ENCODE measurements at regions not wholly inside any gene's neighbourhood (a gene's known extent, or its start where the extent isn't known, plus 50 kb on each side); places are given as distances from the start of the nearest gene placed in this dataset.

DNA sequence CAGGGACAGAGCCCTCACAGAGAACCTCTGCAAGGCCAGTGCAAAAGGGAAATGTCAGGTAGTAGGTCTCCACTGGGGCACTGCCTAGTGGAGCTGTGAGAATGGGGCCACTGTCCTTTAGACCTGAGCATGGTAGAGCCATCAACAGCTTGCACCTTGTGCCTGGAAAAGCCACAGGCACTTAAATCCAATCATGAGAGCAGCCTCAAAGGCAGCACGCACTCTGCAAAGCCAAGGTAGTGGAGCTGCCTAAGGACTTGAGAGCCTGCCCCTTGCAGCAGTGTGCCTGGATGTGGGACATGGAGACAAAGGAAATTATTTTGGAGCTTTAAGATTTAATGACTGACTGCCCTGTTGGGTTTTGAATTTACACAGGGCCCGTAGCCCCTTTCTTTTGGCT lies 918.5 kb upstream of the POT1 start:
- no peak for DNase-seq (ENCODE audit: extremely low spot score)
- TF ChIP-seq ELF4 (IDR thresholded peaks at IDR 0.05) (no peak), SUZ12 (IDR thresholded peaks at IDR 0.05) (no peak), SP1 (IDR thresholded peaks at IDR 0.05) (no peak), FOXA1 (IDR thresholded peaks at IDR 0.05) (no peak), CTBP1 (IDR thresholded peaks at IDR 0.05; ENCODE audit: borderline replicate concordance) (no peak), ARNT (IDR thresholded peaks at IDR 0.05) (no peak), HDGF (IDR thresholded peaks at IDR 0.05; ENCODE audit: borderline replicate concordance) (no peak), NFRKB (IDR thresholded peaks at IDR 0.05) (no peak), ZNF384 (IDR thresholded peaks at IDR 0.05) (no peak), BHLHE40 (IDR thresholded peaks at IDR 0.05; ENCODE audit: borderline replicate concordance) (no peak), LEF1 (IDR thresholded peaks at IDR 0.05; ENCODE audit: borderline replicate concordance) (no peak), FOXM1 (IDR thresholded peaks at IDR 0.05; ENCODE audit: borderline replicate concordance) (no peak), FOXK2 (IDR thresholded peaks at IDR 0.05) (no peak)
- TF ChIP-seq, protein P1, sequence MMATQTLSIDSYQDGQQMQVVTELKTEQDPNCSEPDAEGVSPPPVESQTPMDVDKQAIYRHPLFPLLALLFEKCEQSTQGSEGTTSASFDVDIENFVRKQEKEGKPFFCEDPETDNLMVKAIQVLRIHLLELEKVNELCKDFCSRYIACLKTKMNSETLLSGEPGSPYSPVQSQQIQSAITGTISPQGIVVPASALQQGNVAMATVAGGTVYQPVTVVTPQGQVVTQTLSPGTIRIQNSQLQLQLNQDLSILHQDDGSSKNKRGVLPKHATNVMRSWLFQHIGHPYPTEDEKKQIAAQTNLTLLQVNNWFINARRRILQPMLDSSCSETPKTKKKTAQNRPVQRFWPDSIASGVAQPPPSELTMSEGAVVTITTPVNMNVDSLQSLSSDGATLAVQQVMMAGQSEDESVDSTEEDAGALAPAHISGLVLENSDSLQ (IDR thresholded peaks at IDR 0.05) = no peak
- CTCF ChIA-PET = no interaction called here
- POLR2A ChIA-PET = no interaction called here

DNA sequence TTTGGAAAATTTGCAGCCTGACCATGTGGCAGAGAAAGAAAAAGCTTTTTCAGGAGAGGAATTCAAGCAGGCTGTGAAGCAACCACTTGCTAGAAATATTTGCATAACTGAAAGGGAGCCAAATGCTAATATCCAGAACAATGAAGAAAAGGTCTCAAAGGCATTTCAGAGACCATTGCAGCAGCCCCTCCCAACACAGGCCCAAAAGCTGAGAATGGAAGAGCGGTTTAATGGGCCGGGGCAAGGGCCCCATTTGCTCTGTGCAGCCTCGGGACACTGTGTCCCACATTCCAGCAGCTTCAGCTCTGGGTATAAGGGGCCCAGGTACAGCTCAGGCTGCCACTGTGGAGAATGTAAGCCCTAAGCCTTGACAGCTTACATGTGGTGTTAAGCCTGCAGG lies 918.1 kb upstream of the POT1 start:
- TF ChIP-seq LEF1 (IDR thresholded peaks at IDR 0.05; ENCODE audit: borderline replicate concordance) (no peak), BHLHE40 (IDR thresholded peaks at IDR 0.05; ENCODE audit: borderline replicate concordance) (no peak), ELF4 (IDR thresholded peaks at IDR 0.05) (no peak), FOXA1 (IDR thresholded peaks at IDR 0.05) (no peak), HDGF (IDR thresholded peaks at IDR 0.05; ENCODE audit: borderline replicate concordance) (no peak), ZNF384 (IDR thresholded peaks at IDR 0.05) (no peak), SUZ12 (IDR thresholded peaks at IDR 0.05) (no peak), L3MBTL2 (conservative IDR thresholded peaks at IDR 0.05) (no peak), FOXM1 (IDR thresholded peaks at IDR 0.05; ENCODE audit: borderline replicate concordance) (no peak), NFRKB (IDR thresholded peaks at IDR 0.05) (no peak), FOXK2 (IDR thresholded peaks at IDR 0.05) (no peak), SP1 (IDR thresholded peaks at IDR 0.05) (no peak), ARNT (IDR thresholded peaks at IDR 0.05) (no peak), TARDBP (IDR thresholded peaks at IDR 0.05) (no peak), CTBP1 (IDR thresholded peaks at IDR 0.05; ENCODE audit: borderline replicate concordance) (no peak)
- TF ChIP-seq, protein P1 (IDR thresholded peaks at IDR 0.05) = no peak
- no peak for DNase-seq (ENCODE audit: extremely low spot score)
- CTCF ChIA-PET = no interaction called here
- POLR2A ChIA-PET = no interaction called here

DNA sequence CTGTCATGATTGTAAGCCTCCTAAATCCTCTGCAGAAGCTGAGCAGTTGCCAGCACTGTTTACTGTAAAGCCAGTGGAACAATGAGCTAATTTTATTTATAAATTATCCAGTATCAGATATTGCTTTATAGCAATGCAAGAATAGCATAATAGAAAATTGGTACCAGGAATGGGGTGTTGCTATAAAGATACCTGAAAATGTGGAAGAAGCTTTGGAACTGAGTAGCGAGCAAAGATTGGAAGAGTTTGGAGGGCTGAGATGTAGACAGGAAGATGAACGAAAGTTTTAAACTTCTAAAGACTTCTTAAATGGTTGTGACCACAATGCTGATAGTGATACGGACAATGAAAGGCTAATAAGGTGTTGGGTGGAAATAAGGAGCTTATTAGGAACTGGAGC lies 917.4 kb upstream of the POT1 start:
- ChIA-PET CTCF (no interaction called here), POLR2A (no interaction called here)
- TF ChIP-seq SUZ12 (IDR thresholded peaks at IDR 0.05) = no peak
- TF ChIP-seq FOXM1 (IDR thresholded peaks at IDR 0.05; ENCODE audit: borderline replicate concordance) = no peak
- no peak for TF ChIP-seq FOXA1 (IDR thresholded peaks at IDR 0.05)
- no peak for TF ChIP-seq ELF4 (IDR thresholded peaks at IDR 0.05)
- no peak for TF ChIP-seq NFRKB (IDR thresholded peaks at IDR 0.05)
- no peak for TF ChIP-seq TARDBP (IDR thresholded peaks at IDR 0.05)
- no peak for TF ChIP-seq FOXK2 (IDR thresholded peaks at IDR 0.05)
- TF ChIP-seq L3MBTL2 (conservative IDR thresholded peaks at IDR 0.05) = no peak
- no peak for TF ChIP-seq BHLHE40 (IDR thresholded peaks at IDR 0.05; ENCODE audit: borderline replicate concordance)
- no peak for TF ChIP-seq HDGF (IDR thresholded peaks at IDR 0.05; ENCODE audit: borderline replicate concordance)
- TF ChIP-seq ARNT (IDR thresholded peaks at IDR 0.05) = no peak
- TF ChIP-seq, protein P1 (IDR thresholded peaks at IDR 0.05) = no peak
- DNase-seq (ENCODE audit: extremely low spot score) = no peak

DNA sequence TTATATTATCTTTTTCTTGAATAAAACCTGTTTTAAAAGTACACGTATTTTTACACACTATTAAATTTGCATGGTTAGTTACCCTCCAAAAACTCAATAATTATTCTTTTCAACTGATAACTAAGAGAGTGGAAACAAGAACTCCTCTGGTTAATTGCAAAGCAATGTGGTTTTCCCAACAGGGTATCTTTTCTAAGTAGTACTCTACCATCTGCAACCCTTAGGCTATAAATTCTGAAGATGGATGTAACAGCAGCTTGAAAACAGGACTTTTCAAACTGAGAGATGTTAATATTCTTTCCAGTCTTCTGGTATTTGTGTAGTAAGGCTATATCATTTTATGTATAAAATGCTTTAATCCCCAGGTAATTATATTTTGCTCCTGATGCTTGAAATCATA lies 916.1 kb upstream of the POT1 start:
- no peak for DNase-seq (ENCODE audit: extremely low spot score)
- TF ChIP-seq SP1 (IDR thresholded peaks at IDR 0.05) = no peak
- TF ChIP-seq, protein P1 (IDR thresholded peaks at IDR 0.05) = no peak
- TF ChIP-seq NFRKB (IDR thresholded peaks at IDR 0.05) = no peak
- no peak for TF ChIP-seq BHLHE40 (IDR thresholded peaks at IDR 0.05; ENCODE audit: borderline replicate concordance)
- no peak for TF ChIP-seq FOXM1 (IDR thresholded peaks at IDR 0.05; ENCODE audit: borderline replicate concordance)
- TF ChIP-seq FOXA1 (IDR thresholded peaks at IDR 0.05) = no peak
- TF ChIP-seq L3MBTL2 (conservative IDR thresholded peaks at IDR 0.05) = no peak
- TF ChIP-seq ARNT (IDR thresholded peaks at IDR 0.05) = no peak
- TF ChIP-seq SUZ12 (IDR thresholded peaks at IDR 0.05) = no peak
- no peak for TF ChIP-seq ELF4 (IDR thresholded peaks at IDR 0.05)
- no peak for TF ChIP-seq TARDBP (IDR thresholded peaks at IDR 0.05)
- TF ChIP-seq LEF1 (IDR thresholded peaks at IDR 0.05; ENCODE audit: borderline replicate concordance) = no peak
- TF ChIP-seq FOXK2 (IDR thresholded peaks at IDR 0.05) = no peak
- TF ChIP-seq ZNF384 (IDR thresholded peaks at IDR 0.05) = no peak
- TF ChIP-seq HDGF (IDR thresholded peaks at IDR 0.05; ENCODE audit: borderline replicate concordance) = no peak
- TF ChIP-seq CTBP1 (IDR thresholded peaks at IDR 0.05; ENCODE audit: borderline replicate concordance) = no peak
- POLR2A ChIA-PET = no interaction called here
- CTCF ChIA-PET = no interaction called here

DNA sequence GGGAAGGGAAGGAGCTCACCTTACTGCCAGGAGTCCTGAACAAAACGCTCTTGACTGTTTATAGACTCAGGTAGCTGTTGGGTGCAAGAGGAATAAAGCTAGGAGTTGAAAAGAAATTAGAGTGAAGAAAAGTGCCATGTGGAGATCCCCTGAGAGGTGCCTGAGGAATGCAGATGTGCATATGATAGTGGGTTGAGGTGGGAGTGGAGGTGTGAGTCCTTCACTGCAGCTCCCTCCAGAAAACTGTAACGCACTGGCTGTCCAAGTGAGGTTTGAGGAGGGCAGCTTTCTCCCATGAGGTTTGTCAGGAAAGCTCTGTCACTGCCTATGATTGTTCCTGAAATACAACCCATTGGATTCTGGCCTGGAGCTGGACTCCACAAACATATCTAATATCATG lies 904.8 kb upstream of the POT1 start:
- TF ChIP-seq HDGF (IDR thresholded peaks at IDR 0.05; ENCODE audit: borderline replicate concordance) (no peak), ARNT (IDR thresholded peaks at IDR 0.05) (no peak), BHLHE40 (IDR thresholded peaks at IDR 0.05; ENCODE audit: borderline replicate concordance) (no peak), CTBP1 (IDR thresholded peaks at IDR 0.05; ENCODE audit: borderline replicate concordance) (no peak), ZNF384 (IDR thresholded peaks at IDR 0.05) (no peak), ELF4 (IDR thresholded peaks at IDR 0.05) (no peak), SP1 (IDR thresholded peaks at IDR 0.05) (no peak), SUZ12 (IDR thresholded peaks at IDR 0.05) (no peak), TARDBP (IDR thresholded peaks at IDR 0.05) (no peak), FOXM1 (IDR thresholded peaks at IDR 0.05; ENCODE audit: borderline replicate concordance) (no peak), LEF1 (IDR thresholded peaks at IDR 0.05; ENCODE audit: borderline replicate concordance) (no peak), NFRKB (IDR thresholded peaks at IDR 0.05) (no peak), FOXA1 (IDR thresholded peaks at IDR 0.05) (no peak), FOXK2 (IDR thresholded peaks at IDR 0.05) (no peak), L3MBTL2 (conservative IDR thresholded peaks at IDR 0.05) (no peak)
- TF ChIP-seq, protein P1 (IDR thresholded peaks at IDR 0.05) = no peak
- CTCF ChIA-PET = no interaction called here
- no peak for DNase-seq (ENCODE audit: extremely low spot score)
- POLR2A ChIA-PET = no interaction called here

Measured in HEK293T (cell line).